ENCODE measurements at regions not wholly inside any gene's neighbourhood (a gene's known extent, or its start where the extent isn't known, plus 50 kb on each side); places are given as distances from the start of the nearest gene placed in this dataset.

DNA sequence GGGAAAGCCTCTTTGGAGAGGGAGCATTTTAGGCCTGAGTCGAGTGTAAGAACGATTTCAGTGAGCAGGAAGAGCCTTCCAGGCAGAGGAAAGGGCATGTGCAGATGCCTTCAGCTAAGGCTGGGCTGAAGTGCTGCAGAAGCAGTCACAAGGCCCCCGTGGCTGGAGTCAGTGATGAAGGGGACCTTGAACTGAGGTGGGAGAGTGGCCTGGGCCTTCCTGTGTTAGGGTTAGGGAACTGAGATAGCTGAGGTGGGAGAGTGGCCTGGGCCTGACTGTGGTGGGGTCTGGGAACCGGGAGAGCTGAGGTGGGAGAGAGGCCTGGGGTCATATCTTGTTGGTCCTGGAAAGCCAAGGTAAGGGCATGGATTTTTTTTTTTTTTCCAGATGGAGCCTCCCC, 50.9 kb upstream of the ETV3 start:
- no peak for TF ChIP-seq ZNF274 (IDR thresholded peaks at IDR 0.05; ENCODE audit: low read depth, low read length)
- TF ChIP-seq YY1 (IDR thresholded peaks at IDR 0.05; ENCODE audit: insufficient read depth, insufficient read length) = no peak
- no peak for TF ChIP-seq SUZ12 (IDR thresholded peaks at IDR 0.05; ENCODE audit: extremely low read depth, insufficient read depth, insufficient read length)
- Histone ChIP-seq H3K9me3 (ENCODE audit: insufficient read depth, low read length) (no peaks in the 10 kb centered on the region), H3K27me3 (ENCODE audit: insufficient read depth, insufficient read length) (no peaks in the 10 kb centered on the region), H3K36me3 (ENCODE audit: insufficient read depth, insufficient read length, low read length) (no peaks in the 10 kb centered on the region), H3K4me3 (ENCODE audit: insufficient read length, low read depth) (no peak overlapping the region), H3K4me1 (ENCODE audit: insufficient read depth, insufficient read length) (no peaks in the 10 kb centered on the region), H3K9ac (ENCODE audit: insufficient read length, low read depth) (no peak overlapping the region)
- DNase-seq (ENCODE audit: low read depth, low spot score) = no peak
